ENCODE measurements at regions not wholly inside any gene's neighbourhood (a gene's known extent, or its start where the extent isn't known, plus 50 kb on each side); places are given as distances from the start of the nearest gene placed in this dataset.
"Not testable (repeated sequence)": the region's sequence is repeated elsewhere in the genome, so short reads cannot be mapped to it uniquely, and the experiment has no call there.

GRCh38 chr9:75552941-75553340 lies 337.5 kb upstream of the PCSK5 start:
- Histone ChIP-seq H3K4me3 (ENCODE audit: control extremely low read depth in 1 of 5, extremely low read depth in 1 of 5, insufficient read depth in 1 of 5, low read depth in 2 of 5, low read length in 4 of 5) (no peak overlapping the region), H3K27ac (ENCODE audit: low read length in 2 of 2) (no peak overlapping the region), H3K4me1 (ENCODE audit: control insufficient read depth in 2 of 2, insufficient read depth in 2 of 2, low read length in 2 of 2) (no peaks in the 10 kb centered on the region), H4K20me1 (ENCODE audit: control insufficient read depth, insufficient read depth, low read length, poor library complexity, severe bottlenecking) (no peaks in the 10 kb centered on the region), H3K9ac (ENCODE audit: low read length) (no peak overlapping the region), H3K4me2 (replicated peaks; ENCODE audit: low read depth, low read length, poor library complexity, severe bottlenecking) (no peak overlapping the region), H3K27me3 (replicated peaks in 1 of 4; ENCODE audit: control extremely low read depth in 1 of 4, control insufficient read depth in 3 of 4, insufficient read depth in 4 of 4, low read length in 3 of 4) (no peaks in the 10 kb centered on the region), H3K9me3 (ENCODE audit: control extremely low read depth in 1 of 3, control insufficient read depth in 2 of 3, insufficient read depth in 1 of 3, low read length in 2 of 3) (peaks cover 0 to 4% (median 2%) of the 10 kb centered on the region in 3 donors), H3K79me2 (ENCODE audit: control insufficient read depth, insufficient read depth, low read length) (no peaks in the 10 kb centered on the region), H3K36me3 (replicated peaks in 1 of 2; ENCODE audit: control extremely low read depth in 1 of 2, control insufficient read depth in 1 of 2, extremely low read depth in 1 of 2, insufficient read depth in 2 of 2, low read length in 1 of 2) (no peaks in the 10 kb centered on the region), H2AFZ (ENCODE audit: insufficient read depth, low read depth, low read length, poor library complexity, severe bottlenecking) (no peak overlapping the region)
- DNase-seq, result no peak
- H3K4me1 Mint-ChIP-seq, result no peaks in the 10 kb centered on the region
- intact Hi-C loops (cut with micrococcal nuclease), result no loop called here
- no peaks in the 10 kb centered on the region for H3K27me3 Mint-ChIP-seq
- no peak overlapping the region for H3K4me3 Mint-ChIP-seq
- ATAC-seq (ENCODE audit: low read depth), result no peak
- TF ChIP-seq EZH2 (IDR thresholded peaks at IDR 0.05; ENCODE audit: borderline replicate concordance, insufficient read depth, low read depth, low read length, poor library complexity, severe bottlenecking), result no peak
- TF ChIP-seq CTCF (IDR thresholded peaks at IDR 0.05), result no peak
- no peaks in the 10 kb centered on the region for H3K9me3 Mint-ChIP-seq (ENCODE audit: insufficient read depth)
- CTCF ChIA-PET, result no interaction called here
- POLR2A ChIA-PET, result no interaction called here
- H3K27ac Mint-ChIP-seq, result no peak overlapping the region

DNA sequence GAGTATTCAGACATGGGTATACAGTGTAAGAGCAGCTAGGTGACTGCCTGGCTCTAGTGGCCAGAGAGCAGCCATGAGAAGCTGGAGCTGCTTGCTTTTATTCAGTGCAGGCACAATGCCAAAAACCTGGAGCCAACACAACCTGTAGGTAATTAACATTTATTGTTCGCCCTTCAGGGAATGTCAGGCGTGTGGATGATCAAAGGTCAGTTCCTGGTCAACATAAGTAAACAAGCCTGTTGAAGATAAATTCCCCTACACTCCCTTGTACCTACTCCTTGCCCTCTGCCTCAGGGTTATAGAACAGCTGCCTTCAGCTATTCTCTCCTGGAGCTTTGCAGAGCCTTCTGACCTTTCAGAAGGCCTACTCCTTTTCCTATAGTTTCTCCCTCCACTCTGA lies 323.7 kb upstream of the PCSK5 start:
- H3K27me3 Mint-ChIP-seq; H3K36me3 ChIP-seq (replicated peaks in 1 of 2; ENCODE audit: control extremely low read depth in 1 of 2, control insufficient read depth in 1 of 2, extremely low read depth in 1 of 2, insufficient read depth in 2 of 2, low read length in 1 of 2); H3K27ac Mint-ChIP-seq; H3K4me1 ChIP-seq (ENCODE audit: control insufficient read depth in 2 of 2, insufficient read depth in 2 of 2, low read length in 2 of 2); H3K27me3 ChIP-seq (replicated peaks in 1 of 4; ENCODE audit: control extremely low read depth in 1 of 4, control insufficient read depth in 3 of 4, insufficient read depth in 4 of 4, low read length in 3 of 4); H3K4me2 ChIP-seq (replicated peaks; ENCODE audit: low read depth, low read length, poor library complexity, severe bottlenecking); H3K27ac ChIP-seq (ENCODE audit: low read length in 2 of 2); H3K4me3 Mint-ChIP-seq; H3K9me3 Mint-ChIP-seq (ENCODE audit: insufficient read depth); H4K20me1 ChIP-seq (ENCODE audit: control insufficient read depth, insufficient read depth, low read length, poor library complexity, severe bottlenecking); H2AFZ ChIP-seq (ENCODE audit: insufficient read depth, low read depth, low read length, poor library complexity, severe bottlenecking); DNase-seq; intact Hi-C loops (cut with micrococcal nuclease); H3K4me3 ChIP-seq (ENCODE audit: control extremely low read depth in 1 of 5, extremely low read depth in 1 of 5, insufficient read depth in 1 of 5, low read depth in 2 of 5, low read length in 4 of 5); CTCF ChIA-PET; ATAC-seq (ENCODE audit: low read depth); H3K79me2 ChIP-seq (ENCODE audit: control insufficient read depth, insufficient read depth, low read length); H3K9ac ChIP-seq (ENCODE audit: low read length); POLR2A ChIA-PET; H3K4me1 Mint-ChIP-seq; H3K9me3 ChIP-seq (ENCODE audit: control extremely low read depth in 1 of 3, control insufficient read depth in 2 of 3, insufficient read depth in 1 of 3, low read length in 2 of 3): not testable (repeated sequence)
- WGBS (ENCODE audit: insufficient coverage), result 100% methylated on average over 2 of the region's 2 CpGs

Measured in B cell (primary cell).